ENCODE measurements at regions not wholly inside any gene's neighbourhood (a gene's known extent, or its start where the extent isn't known, plus 50 kb on each side); places are given as distances from the start of the nearest gene placed in this dataset.

GRCh38 chr6:169081248-169081647 lies 172.4 kb downstream of the THBS2 start:
- no peak for TF ChIP-seq CTCF (IDR thresholded peaks at IDR 0.05)
- TF ChIP-seq EZH2 (IDR thresholded peaks at IDR 0.05), result no peak
- no peak for TF ChIP-seq EZH2phosphoT487 (IDR thresholded peaks at IDR 0.05)
